ENCODE measurements at regions not wholly inside any gene's neighbourhood (a gene's known extent, or its start where the extent isn't known, plus 50 kb on each side); places are given as distances from the start of the nearest gene placed in this dataset.

DNA sequence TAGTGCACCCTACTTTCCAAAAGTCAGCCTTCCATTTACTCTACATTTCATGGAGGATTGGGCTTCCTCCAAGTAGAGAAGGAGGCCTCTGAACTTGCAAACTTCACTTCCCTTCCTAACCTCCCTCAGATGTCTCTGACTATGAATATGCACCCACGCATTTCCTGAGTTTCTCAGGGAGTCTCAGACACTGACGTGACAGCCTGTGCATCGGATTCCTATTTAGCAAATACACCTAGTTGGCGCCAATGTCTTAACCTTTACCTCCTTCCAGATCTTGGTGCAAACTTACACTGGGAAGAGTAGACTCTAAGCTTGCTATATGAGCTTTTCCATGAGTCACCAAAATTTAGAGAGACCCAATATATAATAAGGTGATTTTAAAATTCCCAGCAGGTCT is 920.1 kb upstream of the AUTS2 start:
- CTCF ChIA-PET, result no interaction called here
- DNase-seq (ENCODE audit: low spot score), result peak; percentile 84
- BruUV-seq (replicated peaks), result no TSS peak
- Histone ChIP-seq H3K36me3 (ENCODE audit: insufficient read depth, low read length, poor library complexity, severe bottlenecking) (no peaks in the 10 kb centered on the region), H3K27me3 (replicated peaks; ENCODE audit: insufficient read depth, low read depth, low read length, poor library complexity) (no peaks in the 10 kb centered on the region), H3K27ac (ENCODE audit: low read depth, low read length, poor library complexity, severe bottlenecking) (peak overlapping the region; percentile 91), H3K4me1 (ENCODE audit: insufficient read depth, low read length, poor library complexity, severe bottlenecking) (peaks cover 63% of the 10 kb centered on the region), H3K9me3 (ENCODE audit: low read depth, low read length, poor library complexity, severe bottlenecking) (peaks cover 6% of the 10 kb centered on the region), H3K4me3 (ENCODE audit: low read depth, low read length, poor library complexity, severe bottlenecking) (no peak overlapping the region)
- intact Hi-C loops (cut with micrococcal nuclease; ENCODE audit: unreplicated experiment), result loop anchor here (5.0 to 10.0 kb wide), 5 partner anchors 141 to 1214 kb away; no protein-coding TSS in a partner anchor
- POLR2A ChIA-PET (ENCODE audit: low non-redundant PET), result interaction anchor here (0.6 kb wide), 1 partner anchor 139 kb away, joined by 6 read pairs; no protein-coding TSS in a partner anchor
- no peak for TF ChIP-seq CTCF (conservative IDR thresholded peaks at IDR 0.05; ENCODE audit: low read depth, low read length)
- no peak for TF ChIP-seq EZH2 (IDR thresholded peaks at IDR 0.05; ENCODE audit: borderline replicate concordance, low read depth, low read length, poor library complexity, severe bottlenecking)

DNA sequence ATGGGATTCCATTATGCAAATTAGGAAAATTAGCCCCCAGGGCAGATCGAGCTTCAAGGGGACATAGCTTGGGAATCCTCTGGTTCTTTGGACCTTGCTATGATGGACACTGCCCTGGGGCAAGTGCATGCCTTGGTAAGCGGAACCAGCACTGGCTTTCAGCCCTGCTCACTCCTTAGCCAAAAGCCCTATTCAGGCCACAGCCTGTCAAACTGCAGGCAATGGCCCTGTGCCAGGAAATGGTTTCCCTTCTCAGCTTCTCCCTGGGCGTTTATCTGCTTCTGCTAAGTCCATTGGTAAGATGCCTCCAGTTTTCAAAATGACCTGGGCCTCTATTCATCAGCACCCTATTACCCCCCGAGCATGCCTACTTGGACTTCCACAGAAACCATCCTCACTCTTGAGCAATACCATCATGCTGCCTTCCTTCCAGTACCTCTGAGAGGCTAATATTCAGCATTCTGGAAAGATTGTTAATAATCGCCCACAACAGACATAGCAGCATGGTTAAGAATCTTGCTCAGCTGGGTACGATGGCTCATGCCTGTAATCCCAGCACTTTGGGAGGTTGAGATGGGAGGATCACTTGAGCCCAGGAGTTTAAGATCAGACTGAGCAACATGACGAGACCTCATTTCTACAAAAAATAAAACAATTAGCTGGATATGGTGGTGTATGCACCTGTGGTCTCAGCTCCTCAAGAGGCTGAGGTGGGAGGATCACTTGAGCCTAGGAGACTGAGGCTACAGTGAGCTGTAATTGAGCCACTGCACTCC is 918.6 kb upstream of the AUTS2 start:
- no peaks in the 10 kb centered on the region for H3K9me3 ChIP-seq (ENCODE audit: low read depth, low read length, poor library complexity, severe bottlenecking)
- no peak overlapping the region for H3K4me3 ChIP-seq (ENCODE audit: low read depth, low read length, poor library complexity, severe bottlenecking)
- intact Hi-C loops (cut with micrococcal nuclease; ENCODE audit: unreplicated experiment), result loop anchor here (1.0 to 10.0 kb wide), 7 partner anchors 142 to 1363 kb away; no protein-coding TSS in a partner anchor
- no peaks in the 10 kb centered on the region for H3K27me3 ChIP-seq (replicated peaks; ENCODE audit: insufficient read depth, low read depth, low read length, poor library complexity)
- H3K4me1 ChIP-seq (ENCODE audit: insufficient read depth, low read length, poor library complexity, severe bottlenecking), result peaks cover 69% of the 10 kb centered on the region
- TF ChIP-seq EZH2 (IDR thresholded peaks at IDR 0.05; ENCODE audit: borderline replicate concordance, low read depth, low read length, poor library complexity, severe bottlenecking), result no peak
- no peak for TF ChIP-seq CTCF (conservative IDR thresholded peaks at IDR 0.05; ENCODE audit: low read depth, low read length)
- DNase-seq (ENCODE audit: low spot score), result peak; percentile 85
- CTCF ChIA-PET, result interaction anchor here (0.7 kb wide), 1 partner anchor 555 kb away, joined by 6 read pairs; no protein-coding TSS in a partner anchor
- H3K36me3 ChIP-seq (ENCODE audit: insufficient read depth, low read length, poor library complexity, severe bottlenecking), result no peaks in the 10 kb centered on the region
- POLR2A ChIA-PET (ENCODE audit: low non-redundant PET), result interaction anchor here (0.5 to 0.6 kb wide), 2 partner anchors 244 to 279 kb away, joined by 3 to 5 read pairs; no protein-coding TSS in a partner anchor
- H3K27ac ChIP-seq (ENCODE audit: low read depth, low read length, poor library complexity, severe bottlenecking), result peak overlapping the region; percentile 91
- TSS peak; percentile 67 for BruUV-seq (replicated peaks)

GRCh38 chr7:68680235-68680872 is 917.9 kb upstream of the AUTS2 start:
- Histone ChIP-seq H3K9me3 (ENCODE audit: low read depth, low read length, poor library complexity, severe bottlenecking) (no peaks in the 10 kb centered on the region), H3K36me3 (ENCODE audit: insufficient read depth, low read length, poor library complexity, severe bottlenecking) (no peaks in the 10 kb centered on the region), H3K27ac (ENCODE audit: low read depth, low read length, poor library complexity, severe bottlenecking) (peak overlapping the region; percentile 91), H3K4me3 (ENCODE audit: low read depth, low read length, poor library complexity, severe bottlenecking) (no peak overlapping the region), H3K4me1 (ENCODE audit: insufficient read depth, low read length, poor library complexity, severe bottlenecking) (peaks cover 72% of the 10 kb centered on the region), H3K27me3 (replicated peaks; ENCODE audit: insufficient read depth, low read depth, low read length, poor library complexity) (no peaks in the 10 kb centered on the region)
- TF ChIP-seq CTCF (conservative IDR thresholded peaks at IDR 0.05; ENCODE audit: low read depth, low read length) (no peak), EZH2 (IDR thresholded peaks at IDR 0.05; ENCODE audit: borderline replicate concordance, low read depth, low read length, poor library complexity, severe bottlenecking) (no peak)
- BruUV-seq (replicated peaks), result no TSS peak
- CTCF ChIA-PET, result interaction anchor here (0.6 to 0.7 kb wide), 2 partner anchors 556 to 1363 kb away, joined by 6 to 11 read pairs; no protein-coding TSS in a partner anchor
- intact Hi-C loops (cut with micrococcal nuclease; ENCODE audit: unreplicated experiment), result loop anchor here (1.0 to 5.0 kb wide), 2 partner anchors 519 to 1362 kb away; no protein-coding TSS in a partner anchor
- DNase-seq (ENCODE audit: low spot score), result peak; percentile 84
- POLR2A ChIA-PET (ENCODE audit: low non-redundant PET), result interaction anchor here (0.6 kb wide), 1 partner anchor 245 kb away, joined by 3 read pairs; no protein-coding TSS in a partner anchor

Data from A673 (cell line).